Dedifferentiated amniotic fluid mesenchymal stem cell (primary cell): ENCODE measurements at regions not wholly inside any gene's neighbourhood (a gene's known extent, or its start where the extent isn't known, plus 50 kb on each side); places are given as distances from the start of the nearest gene placed in this dataset.

Experiments used
- DNase-seq: peaks from one replicate; pipeline ENCODE4 v3.0.0-alpha.2; 2016; ENCODE audit errors: extremely low spot score

- no peak for DNase-seq
Observed at GRCh38 chr11:70608568-70609470, 210.5 kb downstream of the CTTN start.

- DNase-seq, result no peak
Observed at GRCh38 chr11:70610566-70611565, 212.5 kb downstream of the CTTN start.

GRCh38 chr11:70611821-70612220, 213.5 kb downstream of the CTTN start:
- no peak for DNase-seq

- no peak for DNase-seq
Observed at GRCh38 chr11:70612459-70613141, 214.3 kb downstream of the CTTN start.

GRCh38 chr11:70614034-70614681, 215.8 kb downstream of the CTTN start:
- DNase-seq, result no peak

GRCh38 chr11:70615036-70615875, 216.9 kb downstream of the CTTN start:
- DNase-seq, result no peak

- no peak for DNase-seq
Observed at GRCh38 chr11:70616317-70616716, 218.0 kb downstream of the CTTN start.

- DNase-seq, result no peak
Observed at GRCh38 chr11:70616938-70617654, 218.8 kb downstream of the CTTN start.

- DNase-seq, result no peak
Observed at GRCh38 chr11:70618431-70619101, 220.2 kb downstream of the CTTN start.

- no peak for DNase-seq
Observed at GRCh38 chr11:70619591-70619990, 221.3 kb downstream of the CTTN start.

GRCh38 chr11:70620510-70621184, 222.3 kb downstream of the CTTN start:
- no peak for DNase-seq

GRCh38 chr11:70621241-70621640, 222.9 kb downstream of the CTTN start:
- DNase-seq, result no peak

GRCh38 chr11:70622091-70622490, 223.8 kb downstream of the CTTN start:
- no peak for DNase-seq

GRCh38 chr11:70623906-70624597, 225.7 kb downstream of the CTTN start:
- DNase-seq, result no peak

GRCh38 chr11:70624598-70624993, 226.3 kb downstream of the CTTN start:
- no peak for DNase-seq

- DNase-seq, result no peak
Observed at GRCh38 chr11:70625051-70625450, 226.7 kb downstream of the CTTN start.

- no peak for DNase-seq
Observed at GRCh38 chr11:70625582-70626518, 227.5 kb downstream of the CTTN start.
